ENCODE measurements at regions not wholly inside any gene's neighbourhood (a gene's known extent, or its start where the extent isn't known, plus 50 kb on each side); places are given as distances from the start of the nearest gene placed in this dataset.

- DNase-seq, result no peak
Measured at GRCh38 chr3:88586121-88586640, 436.4 kb downstream of the C3orf38 start.

- DNase-seq, result no peak
Measured at GRCh38 chr3:88589138-88589537, 439.4 kb downstream of the C3orf38 start.

- DNase-seq, result no peak
Measured at GRCh38 chr3:88595026-88595425, 445.3 kb downstream of the C3orf38 start.

GRCh38 chr3:88596451-88596850 is 446.7 kb downstream of the C3orf38 start:
- no peak for DNase-seq

GRCh38 chr3:88610820-88611219 is 461.1 kb downstream of the C3orf38 start:
- DNase-seq, result no peak

GRCh38 chr3:88611826-88612326 is 462.1 kb downstream of the C3orf38 start:
- no peak for DNase-seq

- no peak for DNase-seq
Measured at GRCh38 chr3:88616413-88616812, 466.7 kb downstream of the C3orf38 start.

GRCh38 chr3:88617283-88617682 is 467.5 kb downstream of the C3orf38 start:
- DNase-seq, result no peak

GRCh38 chr3:88618021-88618645 is 468.4 kb downstream of the C3orf38 start:
- DNase-seq, result no peak

- DNase-seq, result no peak
Measured at GRCh38 chr3:88621586-88621985, 471.8 kb downstream of the C3orf38 start.

GRCh38 chr3:88623709-88624108 is 473.9 kb downstream of the C3orf38 start:
- DNase-seq, result no peak

GRCh38 chr3:88626456-88627120 is 476.8 kb downstream of the C3orf38 start:
- no peak for DNase-seq

GRCh38 chr3:88628901-88629300 is 478.5 kb upstream of the EPHA3 start:
- DNase-seq, result no peak

GRCh38 chr3:88632226-88632625 is 475.2 kb upstream of the EPHA3 start:
- DNase-seq, result no peak

- DNase-seq, result no peak
Measured at GRCh38 chr3:88640581-88640980, 466.8 kb upstream of the EPHA3 start.

- DNase-seq, result no peak
Measured at GRCh38 chr3:88641033-88641604, 466.3 kb upstream of the EPHA3 start.

- DNase-seq, result no peak
Measured at GRCh38 chr3:88657459-88657858, 450.0 kb upstream of the EPHA3 start.

- DNase-seq, result no peak
Measured at GRCh38 chr3:88661433-88661824, 446.0 kb upstream of the EPHA3 start.

GRCh38 chr3:88668180-88668579 is 439.2 kb upstream of the EPHA3 start:
- no peak for DNase-seq

GRCh38 chr3:88671573-88671972 is 435.8 kb upstream of the EPHA3 start:
- DNase-seq, result no peak

GRCh38 chr3:88677298-88677697 is 430.1 kb upstream of the EPHA3 start:
- no peak for DNase-seq

- DNase-seq, result no peak
Measured at GRCh38 chr3:88678747-88679146, 428.7 kb upstream of the EPHA3 start.

GRCh38 chr3:88690287-88690686 is 417.1 kb upstream of the EPHA3 start:
- no peak for DNase-seq

- DNase-seq, result no peak
Measured at GRCh38 chr3:88691081-88691480, 416.3 kb upstream of the EPHA3 start.

All from T-helper 2 cell (primary cell).